Neural progenitor cell (in vitro differentiated cells): ENCODE measurements at regions not wholly inside any gene's neighbourhood (a gene's known extent, or its start where the extent isn't known, plus 50 kb on each side); places are given as distances from the start of the nearest gene placed in this dataset.

Experiments
- CTCF ChIP-seq: fragments of 200-600 bp; sonication (generic); IDR thresholded peaks from 2 replicates; pipeline ENCODE4 v1.5.1; 2017; ENCODE audit warnings: antibody characterized with exemption, mild to moderate bottlenecking
- EZH2 ChIP-seq: fragments of 200-600 bp; sonication (generic); IDR thresholded peaks from 2 replicates; pipeline ENCODE4 v1.6.1; 2017; ENCODE audit warnings: antibody characterized with exemption, mild to moderate bottlenecking, moderate library complexity
- EZH2phosphoT487 ChIP-seq: fragments of 200-600 bp; sonication (generic); IDR thresholded peaks from 2 replicates; pipeline ENCODE4 v1.6.1; 2017; ENCODE audit warnings: antibody characterized with exemption

GRCh38 chr16:17812771-17813170 lies 342.0 kb upstream of the XYLT1 start:
- no peak for TF ChIP-seq CTCF
- TF ChIP-seq EZH2, result no peak
- no peak for TF ChIP-seq EZH2phosphoT487
